Dedifferentiated amniotic fluid mesenchymal stem cell (primary cell): ENCODE measurements at regions not wholly inside any gene's neighbourhood (a gene's known extent, or its start where the extent isn't known, plus 50 kb on each side); places are given as distances from the start of the nearest gene placed in this dataset.
"Not testable (repeated sequence)": the region's sequence is repeated elsewhere in the genome, so short reads cannot be mapped to it uniquely, and the experiment has no call there.

Experiments
- DNase-seq: peaks from one replicate; pipeline ENCODE4 v3.0.0-alpha.2; 2016; ENCODE audit errors: extremely low spot score

- DNase-seq, result no peak
Observed at GRCh38 chr12:96085475-96085874, 50.1 kb upstream of the LTA4H start.

GRCh38 chr12:96086190-96086589 is 50.8 kb upstream of the LTA4H start:
- not testable (repeated sequence) for DNase-seq

DNA sequence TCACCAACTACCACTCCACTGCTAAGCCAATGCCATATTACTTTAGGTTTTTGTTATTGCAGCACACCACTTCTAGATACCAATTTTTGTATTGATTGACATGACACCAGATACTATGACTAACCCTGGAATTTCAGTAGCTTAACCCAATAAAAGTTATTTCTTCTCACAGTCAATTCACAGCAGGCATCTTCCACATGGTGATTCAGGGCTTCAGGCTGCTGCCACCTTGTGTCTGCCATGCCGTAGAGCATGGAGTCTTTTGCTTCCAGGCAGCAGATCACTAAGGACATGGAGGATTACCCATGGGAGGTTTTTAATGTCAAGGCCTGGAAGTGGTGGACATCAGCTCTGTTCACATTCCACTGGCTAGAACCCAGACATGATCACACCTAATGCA is 56.4 kb upstream of the LTA4H start:
- DNase-seq, result no peak

DNA sequence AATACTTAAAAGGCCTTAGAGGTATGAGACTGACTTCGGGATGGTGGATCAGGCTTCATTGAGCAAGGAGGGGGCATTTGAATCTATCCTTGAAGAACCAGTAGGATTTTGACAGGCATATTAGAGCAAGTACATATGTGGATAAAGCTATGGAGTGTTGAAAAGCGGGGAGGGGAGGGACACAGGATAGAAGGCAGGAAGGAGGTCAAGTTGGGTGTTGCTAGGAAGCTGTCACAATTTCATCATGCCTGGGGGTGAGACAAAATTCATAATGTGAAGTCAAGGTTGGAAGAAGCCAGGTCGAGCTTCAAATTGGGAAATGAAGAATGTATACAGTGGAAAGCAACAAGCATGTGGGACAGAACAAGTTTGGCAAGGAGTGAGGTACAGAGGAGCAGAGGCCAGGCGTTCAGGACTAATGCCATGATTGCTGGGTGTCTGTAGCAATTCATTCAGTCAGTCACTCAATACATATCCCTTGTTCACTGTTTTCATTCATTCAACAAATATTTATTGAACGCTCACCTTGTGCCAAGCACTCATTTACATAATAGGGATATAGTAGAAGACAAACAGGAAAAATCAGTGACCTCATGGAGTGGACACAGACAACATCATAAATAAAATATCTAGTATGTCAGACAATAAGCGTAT is 58.3 kb upstream of the LTA4H start:
- DNase-seq, result no peak

DNA sequence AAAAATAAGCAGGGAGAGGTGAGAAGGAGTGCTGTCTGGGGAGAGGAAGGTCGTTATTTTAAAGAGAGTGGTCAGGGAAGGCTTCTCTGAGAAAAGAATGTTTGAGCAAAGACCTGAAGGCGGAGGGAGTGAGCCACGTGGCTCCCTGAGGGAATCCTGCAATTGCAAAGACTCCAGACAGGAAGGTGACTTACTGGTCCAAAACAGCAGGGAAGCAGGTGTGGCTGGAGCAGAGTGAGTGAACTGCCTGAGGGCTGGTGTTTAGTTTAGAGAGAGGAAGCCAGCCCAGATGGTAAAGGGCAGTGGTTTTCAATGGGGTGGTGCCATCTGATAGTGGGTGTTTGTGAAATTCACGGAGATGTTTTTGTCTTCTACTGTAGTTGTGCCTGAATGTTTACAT is 58.8 kb upstream of the LTA4H start:
- no peak for DNase-seq

- DNase-seq, result no peak
Observed at GRCh38 chr12:96098631-96099030, 63.2 kb upstream of the LTA4H start.

- DNase-seq, result no peak
Observed at GRCh38 chr12:96099421-96099820, 64.0 kb upstream of the LTA4H start.

- no peak for DNase-seq
Observed at GRCh38 chr12:96099986-96100385, 64.6 kb upstream of the LTA4H start.

DNA sequence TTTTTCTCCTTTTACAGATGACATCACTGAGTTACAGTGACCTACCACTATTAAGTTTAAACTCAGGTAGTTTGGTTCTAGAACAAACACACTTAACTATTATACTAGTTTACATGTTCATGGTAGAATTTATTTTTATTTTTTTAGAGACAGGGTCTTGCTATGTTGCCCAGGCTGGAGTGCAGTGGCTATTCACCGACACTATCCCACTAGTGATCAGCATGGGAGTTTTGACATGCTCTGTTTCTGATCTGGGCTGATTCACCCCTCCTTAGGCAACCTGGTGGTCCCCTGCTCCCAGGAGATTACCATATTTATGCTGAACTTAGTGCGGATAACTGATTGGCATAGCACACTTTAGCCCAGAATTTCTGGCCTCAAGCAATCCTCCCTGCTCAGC is 66.4 kb upstream of the LTA4H start:
- DNase-seq, result no peak

GRCh38 chr12:96103067-96103644 is 67.8 kb upstream of the LTA4H start:
- DNase-seq, result no peak

GRCh38 chr12:96104566-96104965 is 69.2 kb upstream of the LTA4H start:
- DNase-seq, result no peak

- DNase-seq, result no peak
Observed at GRCh38 chr12:96106137-96106536, 70.8 kb upstream of the LTA4H start.

- DNase-seq, result no peak
Observed at GRCh38 chr12:96107236-96107635, 71.8 kb upstream of the LTA4H start.

DNA sequence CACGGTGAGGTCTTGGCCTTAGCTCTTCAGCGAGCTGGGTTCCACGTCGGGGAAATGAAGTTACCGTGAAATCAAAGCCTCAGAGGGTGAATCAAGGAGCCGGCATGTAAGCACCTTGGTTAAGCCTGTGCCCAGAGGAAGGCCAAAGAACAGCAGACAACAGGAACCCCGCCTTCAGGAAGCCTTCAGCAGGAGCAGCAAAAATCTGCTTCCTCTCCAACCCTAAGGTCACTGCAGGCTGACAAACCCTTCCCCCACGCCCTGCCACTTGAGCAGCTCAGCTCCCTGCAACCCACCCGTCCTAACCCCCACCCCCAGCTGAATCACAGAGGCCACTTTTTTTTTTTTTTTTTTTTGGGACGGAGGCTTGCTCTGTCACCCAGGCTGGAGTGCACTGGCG is 72.9 kb upstream of the LTA4H start:
- DNase-seq, result no peak

GRCh38 chr12:96108941-96109340 is 73.6 kb upstream of the LTA4H start:
- not testable (repeated sequence) for DNase-seq

GRCh38 chr12:96112733-96113132 is 77.3 kb upstream of the LTA4H start:
- no peak for DNase-seq

- DNase-seq, result no peak
Observed at GRCh38 chr12:96117460-96117859, 76.7 kb upstream of the ELK3 start.

DNA sequence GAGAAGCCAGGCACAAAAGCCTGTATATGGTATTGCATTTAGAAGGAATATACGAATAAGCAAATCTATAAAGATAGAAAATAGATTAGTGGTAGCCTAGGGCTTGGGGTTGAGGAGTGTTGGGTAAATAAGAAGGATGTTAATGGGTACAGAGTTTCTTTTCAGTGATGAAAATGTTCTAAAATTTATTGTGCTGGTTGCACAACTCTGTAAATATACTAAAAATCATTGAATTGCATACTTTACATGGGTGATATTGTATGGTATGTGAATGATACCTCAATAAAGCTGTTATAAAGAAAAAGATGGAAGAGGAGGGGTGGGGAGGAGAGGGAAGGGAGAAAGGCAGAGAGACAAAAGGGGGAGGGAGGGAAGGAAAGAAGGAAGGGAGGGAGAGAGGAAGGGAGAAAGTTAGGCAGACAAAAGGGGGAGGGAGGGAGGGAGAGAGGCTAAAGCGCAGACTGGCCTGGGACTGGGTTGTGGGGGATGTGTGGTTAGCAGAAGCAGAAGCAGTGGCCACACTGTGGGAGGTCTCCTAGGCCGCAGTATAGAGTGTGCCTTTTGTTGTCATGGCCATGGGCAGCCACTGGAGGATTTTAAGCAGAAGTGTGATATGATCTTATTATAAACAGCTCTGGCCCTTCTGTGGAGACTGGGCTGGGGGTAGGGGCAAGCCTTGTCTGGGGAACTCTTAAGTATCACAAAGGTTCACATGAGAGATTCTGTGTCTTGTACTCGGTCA is 73.6 kb upstream of the ELK3 start:
- no peak for DNase-seq

GRCh38 chr12:96121271-96121711 is 72.9 kb upstream of the ELK3 start:
- DNase-seq, result no peak

DNA sequence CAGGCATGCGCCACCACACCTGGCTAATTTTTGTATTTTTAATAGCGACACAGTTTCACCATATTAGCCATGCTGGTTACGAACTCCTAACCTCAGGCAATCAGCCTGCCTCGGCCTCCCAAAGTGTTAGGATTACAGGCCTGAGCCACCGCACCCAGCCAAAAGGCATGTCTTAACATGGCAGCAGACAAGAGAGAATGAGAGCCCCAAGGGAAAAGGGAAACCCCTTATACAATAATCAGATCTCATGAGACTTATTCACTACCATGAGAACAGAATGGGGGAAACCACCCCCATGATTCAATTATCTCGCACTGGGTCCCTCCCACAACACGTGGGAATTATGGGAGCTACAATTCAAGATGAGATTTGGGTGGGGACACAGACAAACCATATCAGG is 65.9 kb upstream of the ELK3 start:
- DNase-seq, result not testable (repeated sequence)

GRCh38 chr12:96130396-96131059 is 63.6 kb upstream of the ELK3 start:
- DNase-seq, result no peak

DNA sequence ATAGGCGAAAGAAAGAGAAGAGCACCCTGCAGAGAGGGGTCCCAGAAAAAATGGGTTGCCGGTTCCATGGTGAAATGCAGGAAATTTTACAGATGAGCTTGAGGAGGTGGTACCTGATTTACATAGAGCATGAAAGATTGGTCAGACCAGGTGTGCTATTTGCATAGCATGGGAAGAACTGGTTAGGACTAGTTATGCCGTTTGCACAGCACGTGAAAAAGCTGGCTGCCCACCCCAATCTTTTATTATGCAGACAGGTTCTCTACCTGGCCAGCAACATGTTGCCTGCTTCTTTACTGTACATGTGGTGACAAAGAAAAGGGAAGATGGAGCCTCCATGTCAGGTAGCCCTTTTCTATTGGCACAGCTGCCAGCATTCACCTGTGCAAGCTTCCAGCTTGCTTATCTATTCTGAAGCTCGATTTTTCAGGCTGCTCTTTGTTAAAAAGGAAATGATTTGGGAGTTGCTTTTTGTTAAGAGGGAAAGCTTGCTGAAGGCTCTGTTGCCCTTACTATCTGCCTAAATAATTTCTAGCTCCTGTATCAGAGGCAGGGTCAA is 62.9 kb upstream of the ELK3 start:
- DNase-seq, result no peak
